ENCODE measurements at regions not wholly inside any gene's neighbourhood (a gene's known extent, or its start where the extent isn't known, plus 50 kb on each side); places are given as distances from the start of the nearest gene placed in this dataset.

GRCh38 chr17:33469911-33470310 is 176.8 kb upstream of the ASIC2 start:
- peaks cover 32% of the 10 kb centered on the region for H3K9me3 Mint-ChIP-seq
- H3K4me3 Mint-ChIP-seq = no peak overlapping the region
- TF ChIP-seq, protein P1, sequence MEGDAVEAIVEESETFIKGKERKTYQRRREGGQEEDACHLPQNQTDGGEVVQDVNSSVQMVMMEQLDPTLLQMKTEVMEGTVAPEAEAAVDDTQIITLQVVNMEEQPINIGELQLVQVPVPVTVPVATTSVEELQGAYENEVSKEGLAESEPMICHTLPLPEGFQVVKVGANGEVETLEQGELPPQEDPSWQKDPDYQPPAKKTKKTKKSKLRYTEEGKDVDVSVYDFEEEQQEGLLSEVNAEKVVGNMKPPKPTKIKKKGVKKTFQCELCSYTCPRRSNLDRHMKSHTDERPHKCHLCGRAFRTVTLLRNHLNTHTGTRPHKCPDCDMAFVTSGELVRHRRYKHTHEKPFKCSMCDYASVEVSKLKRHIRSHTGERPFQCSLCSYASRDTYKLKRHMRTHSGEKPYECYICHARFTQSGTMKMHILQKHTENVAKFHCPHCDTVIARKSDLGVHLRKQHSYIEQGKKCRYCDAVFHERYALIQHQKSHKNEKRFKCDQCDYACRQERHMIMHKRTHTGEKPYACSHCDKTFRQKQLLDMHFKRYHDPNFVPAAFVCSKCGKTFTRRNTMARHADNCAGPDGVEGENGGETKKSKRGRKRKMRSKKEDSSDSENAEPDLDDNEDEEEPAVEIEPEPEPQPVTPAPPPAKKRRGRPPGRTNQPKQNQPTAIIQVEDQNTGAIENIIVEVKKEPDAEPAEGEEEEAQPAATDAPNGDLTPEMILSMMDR (IDR thresholded peaks at IDR 0.05) = no peak
- H3K27ac Mint-ChIP-seq = no peak overlapping the region
- peak; percentile 38 for DNase-seq
- H3K27me3 Mint-ChIP-seq (ENCODE audit: insufficient read depth) = no peaks in the 10 kb centered on the region; the same call in 1 of the 2 replicates
- no peaks in the 10 kb centered on the region for H3K36me3 Mint-ChIP-seq (ENCODE audit: low read depth)
- no peaks in the 10 kb centered on the region for H3K4me1 Mint-ChIP-seq (ENCODE audit: low read depth)

DNA sequence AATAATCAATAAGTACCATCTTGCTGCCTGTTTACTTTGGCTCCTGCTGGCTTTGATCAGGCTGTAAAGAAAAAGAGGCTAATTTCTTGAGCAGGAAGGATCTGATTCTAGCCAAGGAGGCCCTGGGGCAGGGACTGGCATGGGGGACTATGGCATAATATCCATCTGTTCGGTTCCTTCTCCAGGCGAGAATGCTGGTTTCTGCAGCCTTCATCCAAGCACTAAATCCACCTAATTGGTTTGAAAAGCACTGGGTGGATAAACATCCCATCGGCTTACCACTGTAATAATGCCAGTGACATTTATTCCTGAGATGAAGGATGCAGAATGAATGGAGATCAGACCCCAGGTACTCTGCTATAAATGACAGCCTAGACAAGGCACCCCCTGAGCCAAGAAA is 180.0 kb upstream of the ASIC2 start:
- Mint-ChIP-seq H3K4me3 (no peak overlapping the region), H3K9me3 (peaks cover 31% of the 10 kb centered on the region), H3K27me3 (ENCODE audit: insufficient read depth) (no peaks in the 10 kb centered on the region), H3K4me1 (ENCODE audit: low read depth) (no peaks in the 10 kb centered on the region), H3K27ac (no peak overlapping the region), H3K36me3 (ENCODE audit: low read depth) (no peaks in the 10 kb centered on the region)
- TF ChIP-seq, protein P1 (IDR thresholded peaks at IDR 0.05) = no peak
- no peak for DNase-seq

DNA sequence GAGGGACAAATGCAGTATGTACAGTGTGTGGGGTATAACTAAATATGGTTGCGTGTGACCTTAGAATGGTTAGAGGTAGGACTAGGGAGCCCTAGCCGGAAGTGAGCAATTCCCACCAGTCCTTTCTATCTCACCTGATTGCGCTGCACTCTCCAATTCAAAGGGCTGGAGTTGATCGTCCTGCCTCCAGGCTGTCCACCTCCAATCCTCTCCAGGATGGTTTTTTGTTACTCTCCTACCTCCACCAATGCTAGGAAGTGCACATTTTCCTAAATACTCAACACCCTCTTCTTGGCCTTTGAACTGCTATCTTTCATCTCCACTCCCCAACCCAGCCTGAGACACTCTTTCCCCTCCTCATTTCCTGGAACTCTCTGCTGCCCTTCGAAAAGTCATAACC is 181.7 kb upstream of the ASIC2 start:
- no peaks in the 10 kb centered on the region for H3K36me3 Mint-ChIP-seq (ENCODE audit: low read depth)
- H3K9me3 Mint-ChIP-seq = peaks cover 21% of the 10 kb centered on the region
- H3K27me3 Mint-ChIP-seq (ENCODE audit: insufficient read depth) = no peaks in the 10 kb centered on the region
- DNase-seq = no peak
- H3K4me3 Mint-ChIP-seq = no peak overlapping the region
- H3K4me1 Mint-ChIP-seq (ENCODE audit: low read depth) = no peaks in the 10 kb centered on the region
- TF ChIP-seq, protein P1 (IDR thresholded peaks at IDR 0.05) = no peak
- no peak overlapping the region for H3K27ac Mint-ChIP-seq

GRCh38 chr17:33475594-33475993 is 182.5 kb upstream of the ASIC2 start:
- DNase-seq = no peak
- TF ChIP-seq, protein P1 (IDR thresholded peaks at IDR 0.05) = no peak
- Mint-ChIP-seq H3K27me3 (ENCODE audit: insufficient read depth) (no peaks in the 10 kb centered on the region), H3K9me3 (peaks cover 18% of the 10 kb centered on the region), H3K36me3 (ENCODE audit: low read depth) (no peaks in the 10 kb centered on the region), H3K4me1 (ENCODE audit: low read depth) (no peaks in the 10 kb centered on the region), H3K4me3 (no peak overlapping the region), H3K27ac (no peak overlapping the region)

DNA sequence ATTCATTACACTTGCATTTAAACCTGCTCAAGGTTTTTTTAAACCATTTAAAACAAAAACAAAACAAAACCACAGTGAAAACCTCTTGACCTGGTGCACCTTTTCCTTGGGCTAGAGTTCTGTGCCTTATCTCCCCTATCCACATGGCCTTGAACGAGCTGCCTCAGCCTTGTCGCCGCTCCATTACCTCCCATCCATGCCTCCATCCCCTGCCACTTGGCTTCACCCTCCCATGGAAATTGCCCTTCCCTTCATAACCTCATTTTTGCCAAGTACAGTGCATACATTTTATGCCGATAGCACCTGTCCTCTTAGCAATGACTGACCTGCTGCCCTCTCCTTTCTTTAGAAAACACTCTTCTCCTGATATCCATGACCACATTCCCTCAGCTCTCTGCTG is 188.6 kb upstream of the ASIC2 start:
- no peak for DNase-seq
- Mint-ChIP-seq H3K4me3 (no peak overlapping the region), H3K36me3 (ENCODE audit: low read depth) (no peaks in the 10 kb centered on the region), H3K27me3 (ENCODE audit: insufficient read depth) (no peaks in the 10 kb centered on the region), H3K9me3 (peaks cover 13% of the 10 kb centered on the region), H3K27ac (no peak overlapping the region), H3K4me1 (ENCODE audit: low read depth) (no peaks in the 10 kb centered on the region)
- TF ChIP-seq, protein P1 (IDR thresholded peaks at IDR 0.05) = no peak

DNA sequence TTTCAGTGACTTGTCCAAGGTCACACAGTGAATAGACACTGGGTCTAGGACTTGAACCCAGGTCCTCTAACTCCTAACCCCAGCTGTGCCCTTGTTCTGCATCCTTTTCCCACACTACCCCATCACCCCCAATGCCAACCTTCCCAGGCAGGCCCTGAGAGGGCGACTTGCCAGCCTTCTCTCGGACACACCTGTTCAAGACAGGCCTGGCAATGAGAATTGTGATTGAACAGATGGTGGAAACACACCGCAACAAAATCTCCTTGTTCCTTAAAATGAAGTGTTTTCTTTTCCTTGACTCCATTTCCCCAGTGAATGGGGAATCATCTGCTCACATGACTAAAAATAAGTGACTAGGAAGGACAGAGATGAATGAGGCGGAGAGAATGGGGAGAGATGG is 189.5 kb upstream of the ASIC2 start:
- TF ChIP-seq, protein P1 (IDR thresholded peaks at IDR 0.05) = no peak
- H3K27ac Mint-ChIP-seq = no peak overlapping the region
- H3K36me3 Mint-ChIP-seq (ENCODE audit: low read depth) = no peaks in the 10 kb centered on the region
- DNase-seq = no peak
- H3K4me1 Mint-ChIP-seq (ENCODE audit: low read depth) = no peaks in the 10 kb centered on the region
- no peaks in the 10 kb centered on the region for H3K27me3 Mint-ChIP-seq (ENCODE audit: insufficient read depth)
- no peak overlapping the region for H3K4me3 Mint-ChIP-seq
- peaks cover 18% of the 10 kb centered on the region for H3K9me3 Mint-ChIP-seq
